ENCODE measurements at regions not wholly inside any gene's neighbourhood (a gene's known extent, or its start where the extent isn't known, plus 50 kb on each side); places are given as distances from the start of the nearest gene placed in this dataset.

DNA sequence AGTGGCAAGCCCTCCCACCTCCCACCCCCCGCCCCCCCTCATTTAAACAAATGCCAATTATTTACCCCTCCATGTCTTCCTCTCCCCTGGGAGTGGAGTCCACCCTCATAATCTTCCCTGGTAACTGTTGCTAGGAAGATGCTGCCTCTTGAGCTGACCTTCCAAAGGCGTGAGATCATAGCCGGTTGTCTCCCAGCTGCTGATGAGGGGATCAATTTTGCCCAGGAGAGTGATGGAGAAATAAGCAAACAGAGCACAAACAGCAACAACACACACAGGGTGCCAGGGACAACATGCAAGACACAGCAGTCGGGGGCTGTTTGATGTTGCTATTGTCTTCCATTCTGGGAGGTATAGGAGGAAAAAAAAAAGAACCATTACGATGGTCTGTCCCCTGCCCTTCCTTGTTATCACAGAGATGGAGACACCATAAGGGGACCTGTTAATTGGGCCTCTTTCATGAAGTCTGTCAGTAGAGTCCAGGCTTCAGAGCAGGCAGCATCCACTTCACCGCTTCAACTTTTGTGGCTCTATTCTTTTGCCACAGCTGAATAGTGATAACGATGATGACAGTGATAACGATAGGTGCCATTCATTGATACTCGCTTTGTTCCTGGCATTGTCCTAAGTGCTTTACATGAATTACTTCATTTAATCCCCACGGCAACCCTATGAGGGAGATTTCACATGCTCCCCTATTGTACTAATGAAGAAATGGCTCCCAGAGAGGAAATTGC, 76.9 kb upstream of the RGMA start:
- TF ChIP-seq POLR2AphosphoS5 (IDR thresholded peaks at IDR 0.05; ENCODE audit: borderline replicate concordance, low read depth, low read length) (no peak), EZH2 (IDR thresholded peaks at IDR 0.05) (no peak), FOXP2 (optimal IDR thresholded peaks at IDR 0.05; ENCODE audit: control extremely low read depth, extremely low read length, insufficient read depth) (no peak)

Data from SK-N-MC (cell line).